HG03565 (cell line): ENCODE measurements at regions not wholly inside any gene's neighbourhood (a gene's known extent, or its start where the extent isn't known, plus 50 kb on each side); places are given as distances from the start of the nearest gene placed in this dataset.

Source experiments
- ATAC-seq: cut with Tn5 transposase; IDR thresholded peaks from one replicate; pipeline ENCODE4 v1.9.1; 2021; ENCODE audit warnings: mild to moderate bottlenecking, moderate library complexity; ENCODE audit not compliant: unreplicated experiment

- no peak for ATAC-seq
Measured at GRCh38 chr7:46652317-46652716, 731.2 kb upstream of the IGFBP3 start.

DNA sequence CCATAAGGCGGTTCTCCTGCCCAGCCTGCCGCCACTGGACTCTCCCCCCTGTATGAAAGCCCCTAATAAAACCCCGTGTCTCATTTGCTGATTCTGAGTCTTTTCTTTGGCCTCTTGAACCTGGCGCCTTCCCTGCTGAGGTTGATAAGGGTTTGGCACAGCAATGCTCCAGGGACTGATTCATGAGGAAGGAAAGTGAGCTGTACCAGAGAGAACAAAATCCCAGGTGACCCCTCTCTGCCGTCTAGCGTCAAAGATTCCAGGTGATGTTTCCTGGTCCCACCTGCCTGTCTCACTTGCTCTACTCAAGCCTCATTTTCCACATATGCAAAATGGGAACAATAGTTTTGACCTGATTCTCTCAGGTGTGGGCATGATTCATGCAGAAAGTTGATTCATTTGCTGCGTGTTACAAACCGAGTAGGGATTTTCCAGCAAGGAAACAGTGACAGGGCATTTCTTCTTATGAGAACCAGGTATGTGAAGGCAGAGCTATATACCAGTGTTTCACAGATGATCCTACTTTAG, 730.6 kb upstream of the IGFBP3 start:
- no peak for ATAC-seq

DNA sequence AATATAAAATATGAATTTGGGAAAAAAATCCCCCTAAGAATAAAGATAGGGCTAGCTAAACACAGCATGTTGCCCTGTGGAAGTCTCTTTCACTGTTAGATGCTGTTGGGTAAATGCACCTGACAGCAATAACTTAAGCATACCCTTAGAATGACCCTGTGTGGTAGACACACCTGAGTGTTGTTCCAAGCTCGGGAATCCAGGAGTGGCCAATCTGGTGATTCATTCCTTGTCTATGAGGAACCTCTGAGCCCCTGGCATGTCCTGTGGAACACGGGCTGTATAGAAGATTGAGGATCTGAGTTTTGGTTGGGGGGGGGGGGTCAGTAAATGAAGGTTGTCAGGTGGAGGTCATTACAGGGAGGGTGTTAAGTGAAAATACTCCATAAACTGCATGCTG, 730.0 kb upstream of the IGFBP3 start:
- no peak for ATAC-seq

- no peak for ATAC-seq
Measured at GRCh38 chr7:46649876-46650275, 728.8 kb upstream of the IGFBP3 start.

DNA sequence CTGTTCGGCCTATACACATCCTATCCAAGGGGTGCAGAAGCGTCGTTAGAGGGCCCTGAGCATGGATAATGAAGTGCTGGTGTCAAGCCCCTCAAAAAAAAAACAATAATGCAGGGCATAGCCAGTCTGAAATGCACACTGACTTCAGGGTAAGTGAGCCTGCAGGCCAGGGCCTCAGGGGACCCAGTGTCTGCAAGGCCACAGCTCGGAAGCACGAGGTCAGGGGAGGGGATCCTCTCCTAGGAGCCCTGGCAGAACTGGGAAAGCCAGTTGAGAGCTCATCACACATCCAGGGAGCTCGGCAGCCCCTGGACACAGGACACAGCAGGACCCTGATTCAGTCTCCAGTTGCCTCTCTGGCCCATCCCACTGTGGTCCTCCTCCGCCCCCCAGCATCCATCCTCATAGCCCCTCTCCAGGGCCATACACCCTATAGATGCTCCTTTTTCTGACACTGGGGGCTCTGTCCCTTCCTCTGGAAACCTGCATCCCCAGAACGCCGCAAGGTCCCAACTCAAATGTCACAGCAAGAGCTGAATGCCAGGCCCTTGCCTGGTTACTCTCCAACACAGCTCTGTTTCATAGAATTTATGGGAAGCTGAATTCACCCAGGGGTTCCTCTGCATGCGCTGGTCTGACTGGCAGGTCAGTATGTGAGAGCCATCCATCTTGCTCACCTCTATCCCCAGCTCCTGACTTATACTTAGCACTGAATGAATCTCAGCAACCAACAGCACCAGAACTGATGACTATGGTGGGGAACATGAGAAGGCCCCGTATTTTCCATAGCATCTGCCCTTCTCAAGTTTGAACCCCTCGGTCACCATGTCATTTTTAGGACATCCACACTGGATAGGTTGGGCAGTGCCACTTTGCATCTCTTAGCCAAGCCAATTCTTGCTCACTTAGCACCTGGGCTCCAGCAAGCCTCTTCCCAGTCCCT, 717.0 kb upstream of the IGFBP3 start:
- ATAC-seq = no peak

- ATAC-seq = no peak
Measured at GRCh38 chr7:46636022-46636421, 715.0 kb upstream of the IGFBP3 start.

- no peak for ATAC-seq
Measured at GRCh38 chr7:46633630-46634240, 712.7 kb upstream of the IGFBP3 start.

GRCh38 chr7:46633200-46633599, 712.1 kb upstream of the IGFBP3 start:
- no peak for ATAC-seq

DNA sequence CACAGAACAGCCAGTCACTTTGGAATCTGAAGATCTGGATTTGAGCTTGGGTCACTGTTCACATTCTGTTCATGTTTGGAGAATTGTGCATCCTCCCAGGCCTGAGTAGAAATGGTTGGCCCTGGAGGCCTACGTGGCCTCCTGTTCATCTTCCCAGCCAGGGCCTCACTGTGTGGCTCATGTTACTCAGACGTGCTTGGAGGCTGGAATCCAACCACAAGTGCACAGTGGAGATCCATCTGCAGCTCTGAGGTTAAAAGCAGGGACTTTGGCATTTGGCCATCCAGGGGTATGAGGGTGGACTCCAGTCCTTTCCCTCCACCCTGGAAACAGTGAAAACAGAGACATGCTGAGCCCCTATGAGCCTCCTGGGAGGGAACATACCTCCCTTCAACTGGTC, 709.0 kb upstream of the IGFBP3 start:
- no peak for ATAC-seq

DNA sequence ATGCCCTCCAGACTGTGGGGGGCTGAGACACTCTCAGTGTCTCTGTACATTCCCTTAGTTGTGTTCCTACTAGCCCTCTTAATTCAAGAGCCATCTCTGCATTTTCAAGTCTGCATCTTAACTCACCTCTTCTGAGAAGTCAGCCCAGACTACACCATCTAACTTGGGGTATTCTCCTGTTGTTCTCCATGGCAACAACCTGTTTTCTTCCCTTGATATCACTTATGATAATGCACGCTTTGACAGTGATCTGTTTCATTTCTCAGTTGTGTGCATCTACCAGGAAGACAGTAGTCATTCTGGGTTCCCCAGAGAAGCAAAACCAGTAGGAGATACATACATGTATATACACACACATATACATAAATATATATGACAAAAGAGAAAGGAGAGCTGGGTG, 707.3 kb upstream of the IGFBP3 start:
- ATAC-seq = no peak

DNA sequence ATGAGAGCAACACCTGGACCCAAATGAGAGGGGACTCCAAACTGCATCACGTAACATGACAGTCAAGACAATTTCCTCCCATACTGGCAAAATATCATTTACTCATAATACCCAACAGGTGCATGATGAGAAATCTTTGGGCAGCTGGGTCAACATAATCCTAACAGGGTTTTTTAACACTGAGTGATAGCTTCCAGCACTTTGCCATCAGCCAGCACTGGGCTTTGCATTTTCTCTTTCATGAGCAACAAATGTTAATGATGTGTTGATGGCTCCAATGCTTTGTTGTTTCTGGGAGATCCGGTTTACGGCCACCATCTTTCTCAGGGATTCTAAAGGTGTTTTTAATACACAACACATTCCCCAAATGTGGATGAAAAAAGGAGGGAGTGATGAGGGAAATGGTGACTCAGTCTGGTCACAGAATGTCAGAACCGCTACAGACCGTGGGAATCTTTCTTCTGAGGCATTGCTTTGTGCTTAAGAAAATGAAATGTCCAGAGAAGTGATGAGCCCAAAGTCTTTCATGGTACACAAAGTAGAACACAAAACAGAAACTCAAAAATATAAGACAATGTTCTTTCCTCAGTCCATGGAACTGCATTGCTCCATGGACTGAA, 705.7 kb upstream of the IGFBP3 start:
- no peak for ATAC-seq

- ATAC-seq = no peak
Measured at GRCh38 chr7:46626261-46626660, 705.2 kb upstream of the IGFBP3 start.

DNA sequence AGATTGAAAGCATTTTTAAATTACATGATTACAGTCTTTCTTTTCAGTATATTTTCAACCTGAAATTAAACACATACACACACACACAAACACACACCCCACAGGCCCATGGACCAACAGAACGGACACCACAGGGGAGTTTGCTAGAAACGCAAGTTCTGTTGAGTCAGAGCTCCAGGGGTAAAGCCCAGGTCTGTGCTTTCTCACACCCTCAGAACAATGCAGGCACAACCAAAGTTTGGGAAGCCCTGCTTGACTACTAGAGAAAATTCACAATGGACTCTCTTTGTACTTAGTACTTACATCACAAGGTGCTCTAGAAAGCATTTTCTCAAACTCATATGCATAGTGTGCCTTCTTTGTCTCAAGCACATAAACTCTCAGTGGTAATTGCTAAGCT, 704.0 kb upstream of the IGFBP3 start:
- ATAC-seq = no peak

DNA sequence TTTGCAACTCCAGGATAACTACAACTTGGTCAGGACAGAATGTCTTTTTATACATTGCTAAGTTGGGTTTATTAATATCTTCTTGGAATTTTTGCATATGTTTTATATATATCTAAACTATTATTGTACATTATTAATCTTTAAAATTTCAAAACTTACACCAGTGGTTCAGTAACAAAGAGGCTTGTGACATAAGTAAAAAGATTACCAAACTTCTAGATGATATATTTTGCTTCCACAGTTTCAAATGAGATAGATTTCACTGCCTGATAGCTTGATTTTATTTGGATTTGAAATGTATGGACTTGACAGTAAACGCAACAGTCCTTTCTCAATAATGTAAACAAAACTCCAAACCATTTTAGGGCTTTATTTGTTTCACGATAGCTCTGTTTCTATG, 701.2 kb upstream of the IGFBP3 start:
- no peak for ATAC-seq

DNA sequence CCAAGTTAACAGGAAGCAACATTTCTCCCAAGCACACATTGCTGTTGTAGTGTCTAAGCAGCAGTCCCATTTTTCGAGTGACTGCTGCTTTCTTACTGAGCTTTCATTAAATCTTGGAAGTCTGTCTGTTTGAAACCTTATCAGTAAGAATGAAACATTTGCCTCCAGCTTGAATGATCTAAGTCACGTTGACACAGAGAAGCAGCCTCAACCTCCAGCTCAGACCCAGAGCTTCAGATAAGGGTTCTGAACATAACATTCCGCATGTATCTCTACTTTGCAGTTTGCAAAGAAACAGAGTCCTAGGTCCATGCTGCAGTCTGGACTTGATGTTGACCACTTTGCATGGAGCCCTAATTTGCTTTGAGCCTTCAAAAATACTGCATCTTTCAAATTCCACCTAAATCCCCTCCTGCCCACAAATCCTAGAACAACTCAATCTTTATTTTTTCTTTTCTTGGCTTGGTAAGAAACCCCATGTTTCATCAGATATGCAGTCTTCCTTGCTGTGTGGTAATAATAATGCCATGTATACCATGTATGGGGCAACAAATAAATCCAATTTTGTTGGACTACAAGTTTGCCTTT, 698.7 kb upstream of the IGFBP3 start:
- ATAC-seq = no peak

DNA sequence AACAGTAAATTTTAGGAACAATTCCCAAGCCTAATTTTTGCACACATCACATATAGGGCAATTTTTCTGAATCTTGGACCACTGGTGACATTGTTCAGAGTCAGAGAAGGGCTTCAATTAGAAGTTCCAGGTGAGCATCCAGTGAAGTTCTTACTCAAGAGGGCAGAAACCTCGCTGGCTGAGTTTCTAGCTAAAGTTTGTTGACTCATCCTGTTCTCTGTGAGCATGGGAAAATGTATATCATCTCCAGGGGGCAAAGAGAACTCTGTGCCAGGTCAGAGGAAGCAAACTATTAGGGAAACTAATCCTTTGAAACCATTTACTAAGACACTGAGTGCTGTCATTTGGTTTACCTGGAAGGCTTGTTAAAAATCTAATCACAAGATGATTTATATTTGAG, 695.6 kb upstream of the IGFBP3 start:
- ATAC-seq = no peak

DNA sequence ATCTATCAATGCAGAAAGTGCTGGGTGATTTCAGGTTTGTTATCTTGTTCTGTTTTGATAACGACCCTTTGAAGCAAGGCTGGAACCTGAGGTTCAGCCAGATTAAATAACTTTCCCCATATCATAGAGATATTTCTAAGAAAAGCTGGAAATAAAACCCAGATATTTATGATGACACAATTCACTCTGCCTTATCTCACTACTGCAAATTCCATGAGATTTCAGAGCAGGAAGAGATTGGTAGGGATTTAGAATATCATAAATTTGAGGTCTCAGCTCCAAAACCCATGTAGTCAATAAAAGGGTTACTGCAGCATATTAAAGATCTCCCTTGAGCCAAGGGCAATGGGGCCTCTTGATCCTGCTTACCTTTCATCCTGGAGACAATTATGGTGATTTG, 692.5 kb upstream of the IGFBP3 start:
- ATAC-seq = no peak

GRCh38 chr7:46613116-46613515, 692.0 kb upstream of the IGFBP3 start:
- no peak for ATAC-seq

DNA sequence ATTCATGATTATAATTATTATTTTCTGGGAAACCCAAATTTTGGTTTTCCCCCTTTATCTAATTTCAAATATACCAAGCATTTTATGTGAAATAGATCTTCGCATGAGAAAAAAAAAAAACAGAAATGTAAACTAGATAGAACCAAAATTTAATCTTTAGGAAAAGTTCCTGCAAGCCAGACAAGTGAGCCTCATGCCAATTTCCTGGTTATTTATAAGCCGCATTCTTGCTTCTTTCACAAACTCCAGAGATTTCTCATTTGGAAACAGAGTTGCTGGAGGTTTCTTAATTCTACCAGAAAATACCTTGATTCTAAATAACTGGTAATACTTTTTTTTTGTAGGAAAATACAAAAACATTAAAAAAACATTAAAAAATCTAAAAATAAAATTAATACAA, 690.4 kb upstream of the IGFBP3 start:
- no peak for ATAC-seq

GRCh38 chr7:46610746-46611145, 689.7 kb upstream of the IGFBP3 start:
- ATAC-seq = no peak

- ATAC-seq = no peak
Measured at GRCh38 chr7:46607176-46607575, 686.1 kb upstream of the IGFBP3 start.
